ENCODE measurements at regions not wholly inside any gene's neighbourhood (a gene's known extent, or its start where the extent isn't known, plus 50 kb on each side); places are given as distances from the start of the nearest gene placed in this dataset.

DNA sequence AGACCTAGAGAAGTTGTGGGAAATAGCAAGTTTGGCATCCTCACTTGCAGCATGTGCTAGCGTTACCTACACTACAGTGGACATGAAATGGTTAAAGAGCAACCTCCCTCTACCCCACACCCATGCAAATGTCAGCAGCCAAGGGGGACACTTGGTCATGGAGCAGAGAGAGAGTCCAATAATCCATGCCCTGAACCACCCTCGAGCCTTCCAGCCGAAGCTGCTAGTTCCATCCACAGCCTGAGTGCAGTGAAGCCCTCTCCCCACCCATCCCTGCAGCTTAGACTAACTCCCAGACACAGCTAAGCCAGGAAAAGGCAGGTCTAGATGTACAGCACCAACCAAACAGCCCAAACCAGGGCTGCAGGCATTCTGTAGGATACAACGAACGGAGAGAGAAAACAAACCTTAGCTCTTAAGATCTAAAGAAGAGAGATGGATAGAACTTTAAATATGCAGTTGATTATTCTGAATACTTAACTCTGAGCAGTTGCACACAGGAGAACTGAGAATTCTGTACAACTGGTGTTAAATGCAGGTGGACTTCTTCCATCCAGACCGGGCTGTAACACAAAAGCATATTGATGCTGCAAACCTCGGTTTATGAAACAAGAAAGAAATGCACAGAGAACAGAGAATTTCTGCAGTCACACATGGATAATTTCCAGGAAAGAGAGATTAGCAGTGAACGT is 93.8 kb downstream of the SALL1 start:
- Histone ChIP-seq H3K4me2 (ENCODE audit: low read length) (no peak overlapping the region), H3K4me1 (ENCODE audit: low read length) (no peaks in the 10 kb centered on the region), H3K79me2 (ENCODE audit: low read length) (no peaks in the 10 kb centered on the region), H3K27ac (ENCODE audit: low read length) (no peak overlapping the region), H3K9me3 (ENCODE audit: insufficient read depth, low read length) (no peaks in the 10 kb centered on the region), H3K36me3 (replicated peaks; ENCODE audit: low read depth, low read length) (no peaks in the 10 kb centered on the region), H3K27me3 (ENCODE audit: low read depth, low read length) (peaks cover 44% of the 10 kb centered on the region), H3K4me3 (ENCODE audit: low read length) (no peak overlapping the region), H4K20me1 (ENCODE audit: insufficient read depth, low read length) (no peaks in the 10 kb centered on the region), H3K9ac (ENCODE audit: low read length) (no peak overlapping the region), H2AFZ (ENCODE audit: low read depth, low read length) (no peak overlapping the region)
- TF ChIP-seq EZH2phosphoT487 (IDR thresholded peaks at IDR 0.05; ENCODE audit: low read depth) = no peak
- TF ChIP-seq, protein P1, sequence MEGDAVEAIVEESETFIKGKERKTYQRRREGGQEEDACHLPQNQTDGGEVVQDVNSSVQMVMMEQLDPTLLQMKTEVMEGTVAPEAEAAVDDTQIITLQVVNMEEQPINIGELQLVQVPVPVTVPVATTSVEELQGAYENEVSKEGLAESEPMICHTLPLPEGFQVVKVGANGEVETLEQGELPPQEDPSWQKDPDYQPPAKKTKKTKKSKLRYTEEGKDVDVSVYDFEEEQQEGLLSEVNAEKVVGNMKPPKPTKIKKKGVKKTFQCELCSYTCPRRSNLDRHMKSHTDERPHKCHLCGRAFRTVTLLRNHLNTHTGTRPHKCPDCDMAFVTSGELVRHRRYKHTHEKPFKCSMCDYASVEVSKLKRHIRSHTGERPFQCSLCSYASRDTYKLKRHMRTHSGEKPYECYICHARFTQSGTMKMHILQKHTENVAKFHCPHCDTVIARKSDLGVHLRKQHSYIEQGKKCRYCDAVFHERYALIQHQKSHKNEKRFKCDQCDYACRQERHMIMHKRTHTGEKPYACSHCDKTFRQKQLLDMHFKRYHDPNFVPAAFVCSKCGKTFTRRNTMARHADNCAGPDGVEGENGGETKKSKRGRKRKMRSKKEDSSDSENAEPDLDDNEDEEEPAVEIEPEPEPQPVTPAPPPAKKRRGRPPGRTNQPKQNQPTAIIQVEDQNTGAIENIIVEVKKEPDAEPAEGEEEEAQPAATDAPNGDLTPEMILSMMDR (IDR thresholded peaks at IDR 0.05; ENCODE audit: low read depth, low read length) = no peak

DNA sequence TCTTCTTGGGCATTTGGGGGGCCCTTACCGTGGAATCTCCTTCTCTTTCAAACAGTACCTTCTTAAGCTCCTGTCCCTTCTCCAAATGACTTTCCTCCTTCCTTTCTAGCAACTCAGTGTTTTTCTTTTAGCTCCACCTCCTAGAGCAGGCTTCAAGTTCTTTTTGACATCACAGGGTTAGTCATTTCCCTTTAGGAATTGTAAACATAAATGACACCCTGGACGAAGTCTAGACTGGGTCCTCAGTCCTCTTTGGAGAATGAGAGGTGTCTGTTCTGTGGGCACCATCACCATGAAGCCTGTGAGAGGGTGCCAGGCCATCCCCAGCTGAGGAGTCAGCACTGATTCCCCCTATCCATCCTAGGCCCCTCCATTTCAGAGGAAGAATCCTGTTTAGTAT is 94.7 kb downstream of the SALL1 start:
- no peak overlapping the region for H2AFZ ChIP-seq (ENCODE audit: low read depth, low read length)
- H3K9me3 ChIP-seq (ENCODE audit: insufficient read depth, low read length) = no peaks in the 10 kb centered on the region
- no peaks in the 10 kb centered on the region for H3K79me2 ChIP-seq (ENCODE audit: low read length)
- H3K4me1 ChIP-seq (ENCODE audit: low read length) = no peaks in the 10 kb centered on the region
- no peak overlapping the region for H3K9ac ChIP-seq (ENCODE audit: low read length)
- H3K4me3 ChIP-seq (ENCODE audit: low read length) = no peak overlapping the region
- H3K27me3 ChIP-seq (ENCODE audit: low read depth, low read length) = peaks cover 46% of the 10 kb centered on the region
- TF ChIP-seq, protein P1 (IDR thresholded peaks at IDR 0.05; ENCODE audit: low read depth, low read length) = no peak
- no peak for TF ChIP-seq EZH2phosphoT487 (IDR thresholded peaks at IDR 0.05; ENCODE audit: low read depth)
- H3K27ac ChIP-seq (ENCODE audit: low read length) = no peak overlapping the region
- H3K36me3 ChIP-seq (replicated peaks; ENCODE audit: low read depth, low read length) = no peaks in the 10 kb centered on the region
- H4K20me1 ChIP-seq (ENCODE audit: insufficient read depth, low read length) = no peaks in the 10 kb centered on the region
- H3K4me2 ChIP-seq (ENCODE audit: low read length) = no peak overlapping the region

DNA sequence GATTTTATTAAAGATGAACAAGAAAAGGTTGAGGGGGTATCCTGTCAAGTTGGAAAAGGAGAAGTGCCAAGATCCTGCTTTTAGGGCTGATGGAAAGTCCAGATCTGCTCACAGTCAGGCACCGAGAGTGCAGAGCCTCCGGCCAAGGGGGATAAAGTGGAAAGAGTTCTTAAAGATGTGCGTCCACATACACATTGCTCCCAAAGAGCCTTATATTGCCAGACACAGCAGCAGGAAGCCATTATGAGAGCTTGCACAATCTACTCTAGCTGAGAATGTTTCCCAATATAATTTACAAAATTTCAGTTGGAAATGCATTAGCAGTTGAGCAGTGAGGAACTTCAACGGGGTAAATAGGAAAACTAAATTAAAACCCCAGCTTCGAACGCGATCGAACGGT is 95.6 kb downstream of the SALL1 start:
- TF ChIP-seq, protein P1 (IDR thresholded peaks at IDR 0.05; ENCODE audit: low read depth, low read length) = no peak
- no peak for TF ChIP-seq EZH2phosphoT487 (IDR thresholded peaks at IDR 0.05; ENCODE audit: low read depth)
- H3K27me3 ChIP-seq (ENCODE audit: low read depth, low read length) = peaks cover 46% of the 10 kb centered on the region
- no peak overlapping the region for H3K4me2 ChIP-seq (ENCODE audit: low read length)
- no peaks in the 10 kb centered on the region for H3K9me3 ChIP-seq (ENCODE audit: insufficient read depth, low read length)
- no peak overlapping the region for H3K9ac ChIP-seq (ENCODE audit: low read length)
- no peak overlapping the region for H3K4me3 ChIP-seq (ENCODE audit: low read length)
- H3K4me1 ChIP-seq (ENCODE audit: low read length) = no peaks in the 10 kb centered on the region
- no peak overlapping the region for H2AFZ ChIP-seq (ENCODE audit: low read depth, low read length)
- no peaks in the 10 kb centered on the region for H3K79me2 ChIP-seq (ENCODE audit: low read length)
- no peaks in the 10 kb centered on the region for H4K20me1 ChIP-seq (ENCODE audit: insufficient read depth, low read length)
- no peak overlapping the region for H3K27ac ChIP-seq (ENCODE audit: low read length)
- H3K36me3 ChIP-seq (replicated peaks; ENCODE audit: low read depth, low read length) = no peaks in the 10 kb centered on the region

DNA sequence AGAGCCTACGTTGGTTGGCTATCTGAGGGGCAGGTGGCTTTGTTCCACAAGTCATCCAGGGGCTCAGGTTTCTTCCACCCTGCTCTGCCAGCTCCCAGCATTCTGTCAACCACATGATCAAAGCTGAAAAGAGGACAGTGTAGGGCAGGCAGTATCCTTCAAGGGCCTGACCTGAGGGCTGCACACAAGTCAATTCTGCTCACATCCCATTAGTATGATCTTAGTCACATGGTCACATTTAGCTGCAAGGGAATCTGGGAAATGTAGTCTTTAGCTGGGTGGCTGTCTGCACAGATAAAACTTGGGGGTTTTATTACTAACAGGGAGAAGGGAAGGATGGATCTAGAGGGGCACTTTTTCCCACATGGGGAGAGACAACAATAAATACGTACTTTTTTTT is 97.3 kb downstream of the SALL1 start:
- H3K27ac ChIP-seq (ENCODE audit: low read length) = no peak overlapping the region
- H3K4me1 ChIP-seq (ENCODE audit: low read length) = no peaks in the 10 kb centered on the region
- H3K4me2 ChIP-seq (ENCODE audit: low read length) = no peak overlapping the region
- H3K36me3 ChIP-seq (replicated peaks; ENCODE audit: low read depth, low read length) = no peaks in the 10 kb centered on the region
- H4K20me1 ChIP-seq (ENCODE audit: insufficient read depth, low read length) = no peaks in the 10 kb centered on the region
- no peak overlapping the region for H2AFZ ChIP-seq (ENCODE audit: low read depth, low read length)
- no peaks in the 10 kb centered on the region for H3K9me3 ChIP-seq (ENCODE audit: insufficient read depth, low read length)
- peaks cover 38% of the 10 kb centered on the region for H3K27me3 ChIP-seq (ENCODE audit: low read depth, low read length)
- H3K9ac ChIP-seq (ENCODE audit: low read length) = no peak overlapping the region
- H3K4me3 ChIP-seq (ENCODE audit: low read length) = no peak overlapping the region
- TF ChIP-seq, protein P1 (IDR thresholded peaks at IDR 0.05; ENCODE audit: low read depth, low read length) = no peak
- TF ChIP-seq EZH2phosphoT487 (IDR thresholded peaks at IDR 0.05; ENCODE audit: low read depth) = no peak
- no peaks in the 10 kb centered on the region for H3K79me2 ChIP-seq (ENCODE audit: low read length)
